ENCODE measurements at regions not wholly inside any gene's neighbourhood (a gene's known extent, or its start where the extent isn't known, plus 50 kb on each side); places are given as distances from the start of the nearest gene placed in this dataset.

DNA sequence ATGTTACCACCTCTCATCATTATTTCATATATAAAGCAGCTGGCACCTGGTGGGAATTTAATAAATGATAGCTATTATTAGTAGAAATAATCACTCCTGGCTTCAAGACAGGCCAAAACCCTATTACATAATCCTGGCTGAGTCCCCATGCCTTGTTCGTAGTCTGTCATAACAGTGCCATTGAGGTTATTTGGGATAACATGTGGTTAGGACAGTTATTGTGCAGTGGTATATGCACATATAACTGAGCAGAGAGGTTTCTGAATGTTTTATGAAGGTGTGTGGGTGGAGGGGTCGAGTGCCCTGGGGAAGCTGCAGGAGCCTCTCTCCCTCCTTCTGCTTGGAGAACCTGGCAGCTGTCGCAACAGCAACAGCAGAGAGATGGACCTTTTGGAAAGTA is 162.4 kb upstream of the NABP1 start:
- DNase-seq = no peak

DNA sequence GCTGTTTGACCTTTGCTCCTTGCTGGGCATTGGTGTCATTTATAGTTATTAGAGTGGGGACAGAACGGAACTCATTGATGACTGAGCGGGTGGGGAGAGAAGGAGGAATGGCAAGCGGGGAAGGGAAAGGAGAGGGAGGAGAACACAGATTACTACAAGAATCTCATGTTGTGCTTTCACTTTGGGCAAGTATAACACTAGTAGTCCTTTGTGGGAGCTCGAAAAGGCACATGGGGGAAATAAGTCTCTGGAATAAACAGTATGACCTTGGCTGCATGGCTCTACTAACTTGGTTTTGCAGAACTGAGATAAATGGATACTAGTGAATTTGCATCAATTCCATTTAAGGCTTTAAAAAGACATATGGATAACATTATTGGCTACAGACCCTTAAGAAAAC is 161.7 kb upstream of the NABP1 start:
- no peak for DNase-seq

DNA sequence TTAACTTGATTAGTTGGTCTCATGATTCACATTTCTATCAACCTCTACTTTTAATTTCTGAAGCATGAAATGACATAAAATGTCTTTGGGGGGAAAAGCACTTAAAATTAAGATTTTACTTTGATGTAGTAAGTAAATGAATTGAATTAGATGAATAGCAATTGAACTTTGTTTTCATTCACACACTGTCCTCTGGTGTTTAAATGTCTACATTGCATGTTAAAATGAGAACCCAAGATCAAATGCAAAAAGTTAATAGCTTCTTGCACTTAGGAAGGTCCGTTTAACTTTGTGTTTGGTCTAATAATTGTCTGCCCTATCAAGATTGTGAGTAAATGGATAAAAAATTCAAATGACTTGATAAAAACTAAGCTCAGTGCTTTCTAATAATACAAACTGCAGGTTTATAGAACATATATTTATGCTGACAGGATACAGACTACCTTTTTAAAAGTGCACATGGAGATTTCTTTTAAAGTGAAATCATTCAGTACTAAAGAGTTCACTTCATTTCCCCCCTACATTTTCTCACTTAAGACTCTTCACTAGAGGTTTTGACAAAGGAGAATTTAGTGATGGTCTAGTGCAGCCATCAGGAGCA is 156.2 kb upstream of the NABP1 start:
- no peak for DNase-seq

DNA sequence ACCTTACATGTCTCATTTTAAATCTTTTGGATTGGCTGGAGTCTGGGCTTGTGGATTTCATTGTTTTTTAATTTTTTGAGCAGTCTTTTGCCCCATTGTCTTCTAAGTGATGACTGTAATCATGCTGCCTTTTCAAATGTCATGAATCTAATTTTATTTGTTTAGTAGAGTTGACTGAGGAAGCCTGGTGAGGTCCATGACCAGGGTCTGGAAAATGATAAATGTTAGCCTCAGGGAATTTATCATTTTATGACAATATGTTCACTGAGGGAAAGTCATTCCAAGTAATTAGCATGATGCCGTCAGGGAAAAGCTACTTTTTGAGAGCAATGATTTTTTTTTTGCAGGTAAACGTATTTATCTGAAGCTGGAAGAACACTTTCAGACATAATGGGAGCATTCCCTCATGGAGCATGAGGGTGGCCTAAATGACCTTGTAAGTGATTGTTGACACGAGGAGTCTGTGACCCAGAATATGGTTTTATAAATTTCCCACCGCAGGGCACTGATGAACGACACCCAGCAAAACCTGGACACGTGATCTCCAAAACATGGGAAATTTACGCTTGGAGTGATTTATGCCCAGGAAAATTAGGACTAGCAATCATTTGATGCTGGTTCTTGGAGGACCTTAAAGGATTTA is 155.3 kb upstream of the NABP1 start:
- DNase-seq = no peak

DNA sequence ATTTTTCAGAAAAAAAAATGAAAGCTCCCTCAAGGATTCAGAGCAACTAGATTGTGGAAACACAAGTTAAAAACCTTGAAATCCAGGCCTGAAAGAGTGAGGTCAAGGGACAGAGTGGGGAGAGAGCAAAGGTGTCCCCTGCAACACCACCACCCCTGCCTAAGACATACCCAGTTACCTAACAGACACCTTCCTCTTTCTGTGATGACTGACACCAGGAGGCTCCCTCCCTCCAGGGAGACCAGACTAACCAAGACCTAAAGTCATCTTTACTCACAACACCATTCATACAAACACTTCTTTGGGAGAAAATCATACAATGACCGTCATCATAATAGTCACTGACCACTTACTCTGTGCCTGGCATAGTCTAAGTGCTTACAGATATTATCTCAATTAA is 151.8 kb upstream of the NABP1 start:
- DNase-seq = no peak

DNA sequence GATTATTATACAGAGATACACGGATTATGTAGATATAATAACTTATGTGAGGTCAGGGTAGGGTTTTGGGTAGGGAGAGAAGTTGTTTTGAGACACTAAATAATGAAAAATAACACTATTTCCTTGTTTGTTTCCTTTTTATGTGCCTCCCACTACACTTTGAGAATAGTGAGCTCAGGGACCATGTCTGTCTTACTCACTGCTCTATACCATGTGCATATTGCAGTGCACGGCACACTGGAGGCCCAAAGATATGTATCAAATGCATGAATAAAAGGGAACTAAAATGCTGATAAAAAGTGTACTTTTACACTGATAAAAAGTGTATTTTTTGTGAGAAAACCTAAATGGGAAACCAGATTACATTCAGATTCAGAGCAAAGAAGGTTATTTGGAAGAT is 151.4 kb upstream of the NABP1 start:
- DNase-seq = no peak

DNA sequence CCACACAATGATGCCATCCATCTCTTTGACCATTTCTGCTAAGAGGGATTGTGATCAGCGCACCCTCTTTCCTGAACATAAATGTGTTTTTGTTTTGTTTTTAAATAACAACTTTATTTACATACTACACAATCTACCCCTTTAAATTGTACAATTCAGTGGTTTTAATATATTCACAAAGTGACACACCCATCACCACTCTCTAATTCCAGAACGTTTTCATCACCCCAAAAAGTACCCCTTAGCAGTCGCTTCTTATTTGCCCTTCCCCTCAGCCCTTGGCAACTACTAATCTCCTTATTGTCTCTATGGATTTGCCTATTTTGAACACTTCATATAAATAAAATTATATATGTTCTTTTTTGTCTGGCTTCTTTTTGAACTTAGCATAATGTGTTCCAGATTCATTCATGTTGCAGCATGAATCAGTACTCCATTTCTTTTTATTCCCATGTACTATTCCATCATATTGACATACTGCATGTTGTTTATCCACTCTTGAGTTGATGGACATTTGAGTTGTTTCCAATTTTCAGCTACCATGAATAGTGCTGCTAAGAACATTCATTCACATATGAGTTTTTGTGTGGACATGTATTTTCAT is 150.9 kb upstream of the NABP1 start:
- DNase-seq = no peak

DNA sequence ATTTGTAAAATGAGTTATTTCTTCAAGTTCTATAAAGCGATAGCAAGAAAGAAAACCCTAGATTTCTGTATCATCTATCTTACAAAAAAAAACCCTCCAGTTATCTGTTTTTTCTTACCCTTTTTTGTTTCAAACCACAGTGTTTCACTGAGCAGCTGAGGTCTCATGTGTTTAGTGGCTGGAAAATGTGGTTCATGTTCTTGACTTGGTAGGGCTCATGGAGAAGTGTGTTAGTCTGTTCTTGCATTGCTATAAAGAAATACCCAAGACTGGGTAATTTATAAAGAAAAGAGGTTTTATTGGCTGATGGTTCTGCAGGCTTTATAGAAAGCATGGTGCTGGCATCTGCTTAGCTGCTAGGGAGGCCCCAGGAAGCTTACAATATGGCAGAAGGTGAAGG is 147.3 kb upstream of the NABP1 start:
- DNase-seq = no peak

DNA sequence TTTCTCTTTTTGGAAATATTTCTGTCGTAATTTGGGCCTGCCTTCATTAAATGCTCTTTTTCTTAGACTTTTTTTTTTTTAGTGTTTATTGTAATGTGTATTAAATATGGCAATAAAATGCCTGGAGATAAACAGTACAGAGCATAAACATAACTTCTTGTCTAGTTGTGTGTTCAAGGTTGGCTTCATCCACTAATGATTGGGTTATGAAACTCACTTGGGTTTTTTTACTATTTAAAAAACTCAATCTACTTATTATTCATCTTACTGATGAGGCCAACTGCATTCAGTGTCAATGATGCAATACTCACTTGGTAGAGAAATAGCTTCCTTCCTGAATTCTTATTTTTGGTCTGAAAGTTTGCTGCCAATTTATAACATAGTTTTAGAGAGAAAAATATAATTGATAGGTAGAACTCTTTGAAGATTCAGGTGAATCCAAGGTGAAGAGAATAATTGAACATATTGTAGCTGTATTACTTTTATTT is 144.2 kb upstream of the NABP1 start:
- DNase-seq = no peak

DNA sequence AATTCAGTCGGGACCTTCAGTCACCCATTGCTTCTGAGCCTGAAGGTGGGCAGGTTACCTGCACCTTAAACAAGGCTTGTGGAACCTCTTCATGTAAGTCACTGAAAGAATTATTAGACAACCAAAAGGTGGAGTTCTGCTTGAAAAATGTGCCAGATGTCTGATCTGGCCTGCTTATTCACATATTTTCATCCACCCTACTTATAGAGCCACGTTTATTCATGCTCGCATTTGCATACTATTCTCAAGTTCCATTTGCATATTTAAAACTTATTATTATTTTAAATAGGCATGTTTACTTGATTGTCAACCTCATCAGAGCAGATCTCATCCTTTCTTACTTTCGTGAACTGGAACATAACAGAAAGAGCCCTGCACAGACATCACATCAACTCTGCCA is 140.0 kb upstream of the NABP1 start:
- DNase-seq = no peak

DNA sequence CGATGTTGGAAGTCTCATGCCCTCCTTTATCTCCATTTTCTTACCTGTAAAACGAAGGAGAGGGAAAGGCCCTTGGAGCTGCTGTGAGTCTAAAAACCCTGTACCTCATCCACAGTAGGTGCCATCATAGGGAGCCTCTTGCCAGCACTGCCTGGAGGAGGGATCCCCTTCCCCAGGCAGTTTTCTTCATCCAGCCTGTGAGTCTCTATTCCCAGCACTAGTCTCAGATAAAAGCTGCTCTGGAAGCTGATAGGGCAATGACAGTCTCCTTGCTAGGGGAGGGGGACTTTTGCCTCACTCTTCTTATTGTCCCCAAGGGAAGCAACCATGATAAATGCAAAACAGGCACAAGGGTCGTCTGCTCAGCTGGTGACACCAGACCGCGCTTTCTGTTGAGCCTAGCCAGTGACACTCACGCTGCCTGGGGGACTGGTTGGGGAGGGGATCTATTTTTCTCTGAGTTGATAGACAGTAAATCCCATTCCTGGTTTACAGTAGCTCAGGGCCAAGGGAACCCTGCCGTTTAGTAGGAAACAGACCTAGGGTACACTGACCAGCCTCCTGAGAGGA is 139.5 kb upstream of the NABP1 start:
- no peak for DNase-seq

DNA sequence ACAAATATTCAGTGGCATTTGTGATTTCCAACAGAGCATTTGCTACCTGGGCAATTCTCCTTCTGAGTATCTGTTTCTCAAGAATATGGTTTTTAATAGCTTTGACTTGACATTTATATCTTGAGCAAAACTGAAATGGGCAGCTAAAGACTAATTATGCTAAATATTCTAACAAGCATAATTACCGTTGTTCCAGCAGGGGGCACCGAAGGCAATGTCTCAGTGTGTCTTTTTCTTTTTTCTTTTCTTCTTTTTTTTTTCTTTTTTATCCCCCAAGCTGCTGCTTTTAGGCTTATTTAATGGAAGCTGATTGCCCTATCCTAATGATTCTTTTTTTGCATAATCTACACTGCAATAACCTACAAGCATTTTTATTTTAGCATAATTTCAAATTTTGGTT is 138.9 kb upstream of the NABP1 start:
- peak in 1 of 4 experiments; percentile 3 for DNase-seq

DNA sequence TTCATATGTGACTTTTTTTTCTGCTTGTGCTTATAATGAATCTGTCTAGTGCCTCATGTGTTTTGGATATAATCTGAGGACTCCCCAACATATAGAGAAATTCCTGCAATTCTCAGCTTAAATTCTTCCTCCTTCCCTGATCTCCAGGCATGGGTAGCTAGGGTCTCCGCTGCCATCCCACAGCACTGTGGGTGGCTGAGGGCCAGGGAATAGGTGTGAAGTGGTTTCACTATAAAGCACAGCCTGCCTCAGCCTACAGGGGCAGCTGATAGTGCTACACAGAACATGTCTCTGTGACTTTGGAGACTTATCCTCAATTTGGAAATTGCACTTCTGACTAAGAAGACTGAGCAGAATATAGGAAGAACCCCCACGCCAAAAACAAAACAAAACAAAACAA is 137.3 kb upstream of the NABP1 start:
- no peak for DNase-seq

DNA sequence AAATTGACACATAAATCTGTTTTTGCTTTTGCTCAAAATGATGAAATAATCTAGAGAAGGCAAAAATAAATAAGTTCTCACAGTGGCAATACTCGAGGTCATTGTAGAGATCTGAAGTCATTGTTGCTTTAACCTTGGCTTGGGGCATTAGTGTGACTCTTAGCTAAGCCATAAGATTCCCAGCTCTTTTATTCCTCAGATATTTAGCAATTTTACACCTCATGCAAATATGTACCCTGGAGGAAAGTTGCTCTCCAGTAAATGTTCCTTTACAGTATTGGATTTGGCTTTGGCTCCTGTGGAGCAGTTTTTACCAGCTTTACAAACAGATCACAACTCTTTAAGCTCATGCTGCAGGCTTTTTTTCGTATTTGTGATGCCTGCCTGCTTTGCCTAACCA is 134.2 kb upstream of the NABP1 start:
- no peak for DNase-seq

DNA sequence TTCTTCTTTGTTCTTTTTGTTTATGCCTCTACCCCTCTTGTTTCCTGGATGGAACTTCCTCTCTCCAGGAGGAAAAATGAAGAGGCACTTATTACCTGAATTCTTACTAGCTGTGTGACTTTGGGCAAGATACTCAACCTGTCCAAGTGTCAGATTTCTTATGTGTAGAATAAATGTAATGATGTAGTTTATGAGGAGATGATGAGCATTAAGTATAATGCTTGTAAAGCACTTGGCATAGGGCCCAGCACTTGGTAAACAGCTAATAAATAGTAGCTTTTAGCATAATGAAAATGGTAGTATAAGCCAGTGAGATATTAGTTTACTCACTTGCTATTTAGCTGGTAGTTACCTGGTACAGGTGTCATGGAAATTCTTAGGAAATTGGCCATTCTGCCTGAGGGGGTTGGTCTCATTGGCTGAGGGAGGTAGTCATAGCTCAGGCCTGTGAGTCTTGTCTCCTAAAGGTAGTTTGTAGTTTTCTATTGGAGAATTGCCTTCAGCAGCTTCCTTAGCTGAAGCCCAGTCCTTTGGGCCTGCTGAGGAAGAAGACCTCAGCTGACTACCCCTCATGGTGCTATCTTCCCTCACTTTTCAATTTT is 133.4 kb upstream of the NABP1 start:
- no peak for DNase-seq

DNA sequence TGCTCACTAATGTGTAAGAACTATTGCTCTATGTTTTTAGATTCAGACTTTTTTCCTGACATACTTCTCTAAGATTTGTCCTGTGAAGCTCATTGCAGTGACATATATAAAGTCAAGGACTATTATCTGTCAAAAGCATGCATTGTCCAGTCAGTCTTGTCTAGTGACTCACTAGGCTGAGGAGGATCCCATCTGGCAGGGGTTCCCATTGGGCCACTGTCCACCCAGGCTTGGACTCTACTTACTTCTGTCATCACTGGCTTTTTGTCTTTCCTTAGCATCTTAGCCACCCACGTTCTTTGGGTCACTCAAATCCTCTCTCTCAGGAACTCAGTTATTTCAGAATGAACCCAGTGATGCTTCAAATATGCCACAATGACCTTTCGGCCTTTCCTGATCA is 132.6 kb upstream of the NABP1 start:
- no peak for DNase-seq

DNA sequence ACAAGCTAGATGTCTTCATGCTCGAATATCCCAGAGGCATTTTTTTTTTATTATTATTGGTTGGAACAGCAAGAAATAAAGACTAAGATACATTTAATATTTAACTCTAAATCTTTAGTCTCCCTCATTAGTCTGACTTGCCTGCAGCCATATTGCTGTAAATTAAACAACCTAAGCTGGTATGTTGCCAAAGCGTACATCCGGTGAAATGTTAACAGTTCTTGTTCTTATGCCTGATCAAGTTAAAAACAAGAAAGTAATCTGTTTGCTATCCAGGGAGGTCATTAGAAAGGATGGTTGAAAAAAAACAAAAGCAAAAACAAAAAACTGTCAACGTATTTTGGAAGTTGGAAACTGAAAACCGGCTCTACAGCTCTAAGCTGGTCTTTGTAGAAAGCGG is 125.9 kb upstream of the NABP1 start:
- no peak for DNase-seq

DNA sequence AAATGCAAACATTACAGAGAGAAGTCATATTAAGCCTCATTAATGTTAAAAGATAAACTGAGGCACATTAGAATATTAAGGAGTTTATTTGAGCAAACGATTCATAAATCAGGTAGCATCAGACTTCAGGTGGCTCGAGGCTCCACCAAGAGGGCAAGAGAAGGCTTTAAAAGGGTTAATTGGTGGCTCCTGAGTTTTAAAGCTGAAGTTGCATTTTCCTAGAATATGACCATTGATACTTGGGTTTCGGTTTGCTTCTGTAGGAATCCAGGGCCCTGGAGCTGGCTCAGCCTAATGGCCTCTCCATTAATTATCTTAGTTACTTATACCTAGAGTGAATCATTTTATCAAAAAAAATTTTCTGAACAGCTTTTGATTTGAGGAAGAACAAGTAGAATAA is 123.7 kb upstream of the NABP1 start:
- no peak for DNase-seq

DNA sequence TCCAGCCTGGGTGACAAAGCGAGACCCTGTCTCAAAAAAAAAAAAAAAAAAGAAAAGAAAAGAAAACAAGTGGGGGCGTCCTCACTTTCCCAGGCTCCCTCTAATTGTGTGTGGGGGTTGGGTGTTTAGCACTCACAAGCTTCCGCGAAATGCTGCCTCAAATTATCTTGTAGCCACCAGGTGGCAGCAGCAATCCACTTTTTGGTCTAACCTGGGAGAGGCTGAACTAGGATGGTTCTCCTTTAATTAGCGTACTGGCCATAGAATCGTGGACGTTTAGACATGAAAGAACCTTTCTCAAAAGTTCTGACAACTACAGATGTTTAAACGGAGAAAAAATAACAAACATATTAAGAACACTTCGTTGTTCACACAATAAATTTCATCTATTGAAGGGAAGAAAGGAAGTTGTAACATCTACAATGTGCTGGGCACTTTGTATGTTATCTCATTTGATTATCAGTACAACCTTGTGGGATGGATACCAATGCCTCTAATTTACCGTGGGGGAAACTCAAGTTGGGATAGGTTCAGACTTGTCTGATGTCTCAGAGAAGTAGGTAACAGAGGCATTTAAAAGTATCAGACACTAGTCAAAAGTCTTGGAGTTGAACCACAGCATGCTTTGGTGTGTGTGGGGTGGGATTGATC is 122.7 kb upstream of the NABP1 start:
- peak; percentile 46 to 71 (median 60) for DNase-seq

DNA sequence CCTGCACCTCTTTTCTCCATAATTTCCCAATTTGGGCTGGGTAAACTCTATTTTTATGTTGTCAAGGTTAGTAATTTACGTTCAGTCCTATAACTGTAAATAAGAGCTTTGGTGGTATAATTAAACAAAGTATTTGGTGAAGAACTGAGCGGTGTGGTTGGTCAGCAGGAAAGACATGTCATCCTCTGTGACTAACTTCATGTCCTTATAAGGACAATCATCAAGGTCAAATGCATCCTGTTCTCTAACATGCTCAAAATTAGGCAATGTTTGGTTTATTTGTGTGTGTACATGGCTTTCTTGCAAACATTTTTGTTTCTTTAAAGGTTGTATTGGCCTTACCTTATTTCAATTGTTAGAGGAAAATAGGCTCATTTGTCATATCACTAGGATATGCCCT is 121.5 kb upstream of the NABP1 start:
- no peak for DNase-seq

DNA sequence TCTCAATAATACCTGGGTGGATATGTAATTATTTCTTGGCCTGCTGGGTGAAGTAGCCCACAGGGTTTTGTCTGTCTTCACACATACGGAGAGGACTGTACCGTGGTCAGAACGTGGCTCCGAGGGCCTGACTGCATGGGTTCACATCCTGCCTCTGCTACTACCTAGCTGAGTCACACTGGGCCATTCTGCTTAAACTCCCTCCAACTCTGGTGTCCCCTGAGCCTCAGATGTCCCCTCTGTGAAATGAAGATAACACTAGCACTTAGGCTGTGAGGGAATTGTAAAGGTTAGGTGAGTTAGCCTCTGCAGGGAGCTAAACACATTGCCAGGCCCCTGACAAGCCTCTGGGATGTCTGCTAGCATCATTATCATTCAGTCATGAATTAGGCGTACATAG is 120.1 kb upstream of the NABP1 start:
- DNase-seq = no peak

DNA sequence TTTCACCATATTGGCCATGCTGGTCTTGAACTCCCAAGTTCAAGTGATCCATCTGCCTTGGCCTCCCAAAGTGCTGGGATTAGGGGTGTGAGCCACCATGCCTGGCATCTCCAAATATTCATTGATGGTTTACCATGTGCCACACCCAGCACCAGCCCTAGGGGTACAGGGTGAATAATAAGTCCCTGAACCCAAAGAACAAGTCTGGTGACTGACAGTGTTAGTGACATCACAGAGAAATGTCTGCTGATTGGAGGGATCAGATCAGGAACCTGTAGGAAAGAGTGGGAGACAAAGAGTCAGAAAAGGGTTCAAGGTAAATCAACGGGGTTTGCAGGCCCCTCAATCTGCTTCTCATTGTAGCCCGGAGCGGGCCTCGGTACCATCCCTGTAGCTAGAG is 118.4 kb upstream of the NABP1 start:
- no peak for DNase-seq

DNA sequence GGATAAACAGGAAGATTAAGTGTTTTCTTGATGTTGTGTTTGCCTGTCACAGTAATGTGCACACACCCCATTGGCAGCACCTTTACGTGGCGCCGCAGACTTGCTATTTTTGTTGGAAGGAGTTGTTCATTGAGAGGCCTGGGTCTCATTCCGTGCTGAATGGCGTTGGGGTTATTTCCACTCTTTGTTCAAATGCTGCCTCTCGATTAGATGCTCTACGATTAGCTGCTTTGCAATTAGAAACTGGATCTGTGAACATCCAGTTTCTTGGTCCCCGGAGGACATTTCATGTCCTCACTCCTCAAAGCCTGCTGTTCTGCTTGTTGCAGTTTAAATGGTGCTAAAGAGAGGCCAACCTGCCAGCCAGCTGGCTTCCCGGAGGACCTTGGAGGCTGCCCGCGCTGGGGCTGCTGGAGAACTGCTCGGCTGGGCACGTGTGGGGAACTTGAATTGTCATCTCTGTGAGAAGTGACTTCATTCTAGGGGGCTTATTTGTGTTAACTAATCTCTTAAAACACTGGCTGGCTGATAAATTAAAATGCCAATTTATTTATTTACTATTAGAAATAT is 117.4 kb upstream of the NABP1 start:
- no peak for DNase-seq
